Stimulated activated CD4-positive, alpha-beta T cell treated with anti-CD3 and anti-CD28 coated beads, Interleukin-1b, Interleukin-23, amount 100 ng/mL, for 24 hours (primary cell): ENCODE measurements at regions not wholly inside any gene's neighbourhood (a gene's known extent, or its start where the extent isn't known, plus 50 kb on each side); places are given as distances from the start of the nearest gene placed in this dataset.

Experiments used
- DNase-seq, 4 experiments: peaks; one replicate each; pipeline ENCODE4 v3.0.0-alpha.2; 2020; ENCODE audit warnings: low read depth in 4 of 4, low spot score in 1 of 4

DNA sequence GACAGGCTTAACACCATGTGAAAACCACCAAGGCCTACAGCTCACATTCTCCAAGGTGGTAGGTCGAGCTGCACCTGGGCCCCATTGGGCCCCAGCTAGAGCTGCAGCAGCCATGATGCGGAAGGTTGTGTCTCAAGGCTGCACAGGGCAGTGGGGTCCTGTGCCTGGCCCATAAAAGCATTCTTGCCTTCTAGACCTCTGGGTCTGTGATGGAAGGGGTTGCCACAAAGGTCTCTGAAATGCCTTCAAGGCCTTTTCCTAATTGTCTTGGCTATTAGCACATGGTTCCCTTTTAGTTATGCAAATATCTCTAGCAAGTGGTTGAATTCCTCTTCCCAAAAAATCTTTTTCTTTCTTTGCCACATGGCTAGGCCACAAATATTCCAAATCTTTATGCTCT, 52.5 kb upstream of the C11orf58 start:
- no peak for DNase-seq

DNA sequence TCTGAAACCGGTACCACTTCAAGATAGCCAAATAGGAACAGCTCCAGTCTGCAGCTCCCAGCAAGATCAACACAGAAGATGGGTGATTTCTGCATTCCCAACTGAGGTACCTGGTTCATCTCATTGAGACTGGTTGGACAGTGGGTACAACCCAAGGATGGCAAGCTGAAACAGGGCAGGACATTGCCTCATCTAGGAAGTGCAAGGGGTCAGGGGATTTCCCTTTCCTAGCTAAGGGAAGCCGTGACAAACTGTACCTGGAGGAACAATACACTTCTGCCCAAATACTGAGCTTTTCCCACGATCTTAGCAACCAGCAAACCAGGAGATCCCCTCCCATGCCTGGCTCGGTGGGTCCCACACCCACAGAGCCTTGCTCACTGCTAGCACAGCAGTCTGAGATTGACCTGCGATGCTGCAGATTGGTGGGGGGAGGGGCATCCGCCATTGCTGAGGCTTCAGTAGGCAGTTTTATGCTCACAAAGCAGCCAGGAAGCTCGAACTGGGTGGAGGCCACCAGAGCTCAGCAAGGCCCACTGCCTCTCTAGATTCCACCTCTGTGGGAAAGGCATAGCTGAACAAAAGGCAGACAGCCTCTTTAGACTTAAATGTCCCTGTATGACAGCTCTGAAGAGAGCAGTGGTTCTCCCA, 59.9 kb upstream of the C11orf58 start:
- DNase-seq: no peak

GRCh38 chr11:16669799-16670415, 68.5 kb upstream of the C11orf58 start:
- DNase-seq: no peak

GRCh38 chr11:16632295-16633200, 105.9 kb upstream of the C11orf58 start:
- no peak for DNase-seq

GRCh38 chr11:16630651-16631050, 107.8 kb upstream of the C11orf58 start:
- DNase-seq: no peak

GRCh38 chr11:16618431-16618830, 120.0 kb upstream of the C11orf58 start:
- no peak for DNase-seq

DNA sequence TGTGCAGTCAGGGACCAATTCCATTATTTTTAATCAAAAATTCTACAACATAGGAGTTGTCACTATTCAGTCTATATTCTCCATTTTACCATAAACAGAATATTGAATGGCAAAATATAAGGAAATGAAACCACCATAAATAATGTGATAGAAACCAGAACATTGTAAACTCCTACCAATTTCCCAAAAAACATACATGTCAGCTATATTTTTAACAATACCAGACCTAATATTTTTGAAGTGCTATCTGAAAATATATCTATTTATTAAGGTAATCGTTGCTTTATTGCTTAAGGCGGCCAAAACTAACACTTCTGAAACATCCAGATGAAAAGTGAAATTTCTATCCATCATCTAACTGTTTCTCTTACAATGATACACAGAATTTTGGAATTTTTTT, 123.0 kb upstream of the C11orf58 start:
- DNase-seq: no peak

GRCh38 chr11:16613512-16614381, 124.7 kb upstream of the C11orf58 start:
- peak; percentile 38 to 58 (median 42) for DNase-seq

DNA sequence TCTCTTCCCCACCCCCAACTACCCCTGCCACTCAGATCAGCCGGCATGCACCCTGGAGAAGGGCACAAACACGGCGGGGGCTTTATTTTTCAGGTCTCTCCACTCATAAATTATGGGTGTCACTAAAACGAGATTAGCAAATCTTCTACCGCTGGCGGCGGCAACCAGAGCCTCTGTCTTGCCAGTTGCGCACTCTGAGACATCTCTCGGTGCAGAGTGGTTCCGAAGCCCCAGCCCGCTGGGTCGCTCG, 125.3 kb upstream of the C11orf58 start:
- DNase-seq: no peak

GRCh38 chr11:16612566-16613261, 125.7 kb upstream of the C11orf58 start:
- DNase-seq: no peak

GRCh38 chr11:16611926-16612565, 126.4 kb upstream of the C11orf58 start:
- DNase-seq: no peak

DNA sequence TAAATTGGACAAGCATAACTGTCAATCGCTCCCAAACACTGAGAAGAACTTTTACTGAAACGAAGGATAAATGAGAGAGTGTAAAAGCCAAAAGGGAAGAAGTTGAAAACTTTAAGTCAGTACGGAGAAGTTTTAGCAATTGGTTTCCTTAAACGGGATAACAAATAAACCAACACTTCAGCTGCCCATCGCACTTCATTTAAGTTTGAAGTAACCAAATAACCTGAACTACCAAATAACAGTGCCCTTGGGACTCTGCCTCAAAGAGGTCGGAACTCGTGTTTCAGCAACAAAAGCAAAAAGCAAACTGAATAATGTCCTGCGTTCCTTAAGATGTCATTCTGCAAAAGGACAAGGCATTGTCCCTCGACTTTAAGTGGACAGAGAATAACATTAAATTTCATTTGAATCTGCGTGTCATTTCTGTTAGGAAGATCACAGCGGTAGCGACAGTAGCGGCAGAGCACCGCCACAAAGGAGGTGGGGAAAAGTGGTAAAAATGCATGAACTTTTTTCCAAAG, 127.0 kb upstream of the C11orf58 start:
- no peak for DNase-seq

DNA sequence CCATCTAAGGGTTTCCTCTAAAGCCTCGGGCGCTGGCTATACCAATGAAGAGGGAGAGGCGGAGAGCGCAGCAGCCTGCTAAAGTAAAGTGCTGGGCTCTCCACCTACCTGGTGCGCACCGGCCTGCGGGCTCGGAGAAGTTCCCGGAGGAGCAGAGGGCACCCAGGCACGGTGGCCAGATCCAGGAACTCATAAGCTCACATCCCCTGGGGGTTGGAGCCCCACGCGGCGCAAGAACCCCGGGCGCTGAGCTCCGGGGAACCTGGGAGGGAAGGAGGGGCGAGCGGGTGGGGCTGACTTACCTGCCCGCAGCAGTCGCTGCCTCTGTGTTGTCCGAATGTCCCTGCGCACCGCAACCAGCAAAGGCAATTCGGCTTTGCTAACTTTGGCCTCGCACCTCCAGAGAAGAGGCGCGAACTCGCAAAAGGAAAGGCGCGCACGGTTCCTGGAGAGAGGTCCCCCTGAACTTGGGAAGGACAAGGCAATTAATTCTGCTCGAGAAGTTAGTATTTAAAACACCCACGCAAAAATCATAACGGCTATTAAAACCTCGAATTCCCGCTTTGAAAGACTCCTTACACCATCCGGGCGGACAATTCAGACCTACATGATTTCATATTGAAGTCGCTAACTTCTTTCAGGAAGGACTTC, 127.6 kb upstream of the C11orf58 start:
- DNase-seq: no peak

DNA sequence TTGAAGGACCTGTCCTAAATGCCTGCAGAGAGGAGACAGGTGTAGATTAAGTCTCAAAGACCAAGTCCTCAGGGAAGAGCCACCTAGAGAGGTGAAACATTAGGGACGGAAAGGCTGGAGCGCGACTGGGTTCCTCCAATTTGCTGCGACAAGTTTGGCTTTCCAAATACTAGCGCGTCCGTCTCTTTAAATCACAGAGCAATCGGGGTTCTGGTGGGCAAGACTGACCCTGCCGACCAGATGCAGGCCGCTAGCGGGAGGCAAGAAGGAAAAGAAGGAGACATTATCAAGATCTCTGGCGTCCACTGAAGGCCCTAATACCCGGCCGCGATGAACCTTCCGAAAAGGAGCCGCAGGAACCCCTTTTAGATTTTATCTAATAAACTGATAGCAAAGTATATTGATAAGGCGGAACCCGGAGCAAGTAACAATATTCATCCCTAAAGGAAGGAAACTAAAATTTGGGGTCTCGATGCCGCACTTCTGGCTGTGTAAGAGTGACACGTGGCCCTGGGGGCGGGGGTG, 128.2 kb upstream of the C11orf58 start:
- no peak for DNase-seq

GRCh38 chr11:16609769-16610168, 128.7 kb upstream of the C11orf58 start:
- no peak for DNase-seq

DNA sequence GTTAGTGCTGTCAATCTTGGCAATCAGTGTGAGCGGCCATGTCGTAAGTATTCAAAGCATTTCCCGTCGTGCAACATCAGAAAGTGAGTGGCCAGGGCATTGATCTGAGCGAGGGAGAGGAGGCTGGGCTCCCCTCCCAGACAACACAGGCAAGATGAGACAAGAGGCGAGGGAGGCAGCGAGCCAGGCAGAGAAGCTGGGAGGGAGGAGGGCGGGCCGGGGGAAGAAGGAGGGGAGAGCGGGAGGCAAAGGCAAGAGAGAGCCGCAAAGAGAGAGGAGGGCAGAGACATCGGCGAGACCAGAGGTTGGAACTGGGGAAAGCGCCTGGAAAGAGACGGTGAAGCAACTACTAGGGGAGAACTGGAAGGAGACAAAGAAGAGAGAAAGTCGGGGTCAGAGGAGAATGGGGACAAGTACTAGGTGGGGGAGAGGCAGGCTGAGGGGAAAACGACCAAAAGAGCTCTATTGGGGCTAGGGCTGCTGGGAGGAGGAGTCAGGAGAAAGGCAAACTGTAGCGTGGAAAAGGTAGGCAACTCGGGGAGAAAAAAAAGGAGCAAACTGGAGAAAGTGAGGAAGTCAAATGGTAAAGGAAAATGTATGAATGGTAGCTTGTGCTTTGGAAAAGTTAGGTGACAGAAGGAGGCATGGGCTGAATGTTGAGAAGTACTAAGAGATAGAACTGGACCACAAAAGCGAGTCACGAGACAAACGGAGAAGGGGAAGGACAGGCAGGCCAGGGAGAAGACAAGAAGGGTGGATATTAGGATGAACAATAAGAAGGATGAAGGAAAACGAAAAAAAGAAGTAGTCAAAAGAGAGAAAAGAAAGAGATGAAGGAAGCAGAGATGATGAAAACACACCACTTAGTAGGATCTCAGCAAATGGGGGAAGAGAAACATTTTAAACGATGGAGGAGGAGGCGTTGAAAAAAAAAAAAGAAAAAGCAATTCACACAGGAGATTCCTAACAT, 130.5 kb upstream of the C11orf58 start:
- no peak for DNase-seq

GRCh38 chr11:16606784-16607674, 131.4 kb upstream of the C11orf58 start:
- DNase-seq: no peak
